ENCODE measurements at regions not wholly inside any gene's neighbourhood (a gene's known extent, or its start where the extent isn't known, plus 50 kb on each side); places are given as distances from the start of the nearest gene placed in this dataset.
"Not testable (repeated sequence)": the region's sequence is repeated elsewhere in the genome, so short reads cannot be mapped to it uniquely, and the experiment has no call there.

DNA sequence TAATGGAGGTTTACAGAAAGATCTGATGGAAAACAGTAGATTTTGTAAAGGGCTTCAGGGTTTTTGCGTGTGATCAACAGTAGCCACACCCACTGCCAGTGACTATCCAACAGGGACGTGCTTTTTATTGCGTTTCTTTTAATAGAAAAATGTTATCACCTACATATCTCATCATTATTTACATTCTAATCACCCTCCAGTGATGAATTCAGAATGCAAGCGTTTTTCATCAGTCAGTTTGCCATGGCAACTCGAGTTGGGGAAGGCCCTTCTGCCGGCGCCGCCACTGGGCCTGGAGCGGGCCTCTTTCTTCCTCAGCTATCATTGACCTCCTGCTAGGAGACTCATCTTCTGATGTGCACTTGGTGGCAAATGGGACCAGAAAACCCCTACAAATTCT lies 90.3 kb upstream of the TMTC4 start:
- no peak overlapping the region for H3K27ac ChIP-seq (ENCODE audit: extremely low read depth, low read depth, low read length)
- H3K9me3 ChIP-seq (replicated peaks; ENCODE audit: control insufficient read depth, insufficient read depth, low read depth, low read length) = no peaks in the 10 kb centered on the region
- H3K4me1 ChIP-seq (replicated peaks in 1 of 2; ENCODE audit: control insufficient read depth in 2 of 2, insufficient read depth in 2 of 2, low read length in 2 of 2) = no peaks in the 10 kb centered on the region
- H3K9ac ChIP-seq (ENCODE audit: insufficient read depth in 1 of 2, low read depth in 2 of 2, low read length in 2 of 2) = no peak overlapping the region
- no peaks in the 10 kb centered on the region for H3K79me2 ChIP-seq (ENCODE audit: control insufficient read depth, insufficient read depth, low read length)
- TF ChIP-seq RBM39 (optimal IDR thresholded peaks at IDR 0.05; ENCODE audit: low read depth, low read length) (no peak), ESRRA (IDR thresholded peaks at IDR 0.05; ENCODE audit: borderline replicate concordance, low read depth) (no peak), GABPB2 (CRISPR knock-in tag; conservative IDR thresholded peaks at IDR 0.05) (no peak), STAT5B (CRISPR knock-in tag; IDR thresholded peaks at IDR 0.05) (no peak), SRSF7 (optimal IDR thresholded peaks at IDR 0.05; ENCODE audit: low read depth, low read length) (no peak), MCM7 (IDR thresholded peaks at IDR 0.05) (no peak), CBFB (CRISPR knock-in tag; IDR thresholded peaks at IDR 0.05) (no peak), SOX6 (IDR thresholded peaks at IDR 0.05) (no peak), HNRNPL (IDR thresholded peaks at IDR 0.05; ENCODE audit: low read depth, low read length) (no peak), YBX1 (IDR thresholded peaks at IDR 0.05) (no peak)
- ChIA-PET CTCF (ENCODE audit: low intra/inter-chr PET ratio) (no interaction called here), POLR2A (no interaction called here)
- no peak overlapping the region for H3K4me2 ChIP-seq (ENCODE audit: insufficient read depth, low read length)
- H3K9me1 ChIP-seq (ENCODE audit: control insufficient read depth, insufficient read depth, low read length) = no peaks in the 10 kb centered on the region
- DNase-seq (ENCODE audit: extremely low read depth in 1 of 4, low spot score in 3 of 4) (no peak), FAIRE-seq (no peak), ATAC-seq (no peak)
- intact Hi-C loops (cut with micrococcal nuclease) = no loop called here
- H3K36me3 ChIP-seq (ENCODE audit: control insufficient read depth, insufficient read depth, low read length) = no peaks in the 10 kb centered on the region
- BruUV-seq (replicated peaks) = no TSS peak
- no peak overlapping the region for H3K4me3 ChIP-seq
- H3K27me3 ChIP-seq (ENCODE audit: control insufficient read depth in 2 of 2, insufficient read depth in 2 of 2, low read length in 2 of 2) = no peaks in the 10 kb centered on the region; a peak in 1 of 5 replicates
- in situ Hi-C loops (cut with MboI) = no loop called here
- H2AFZ ChIP-seq (ENCODE audit: low read depth, low read length) = no peak overlapping the region
- no peaks in the 10 kb centered on the region for H4K20me1 ChIP-seq (replicated peaks; ENCODE audit: control insufficient read depth, insufficient read depth, low read length)
- 1% methylated on average over 8 of the region's 9 CpGs for WGBS (ENCODE audit: insufficient coverage, low coverage, missing lambda C conversion rate)

DNA sequence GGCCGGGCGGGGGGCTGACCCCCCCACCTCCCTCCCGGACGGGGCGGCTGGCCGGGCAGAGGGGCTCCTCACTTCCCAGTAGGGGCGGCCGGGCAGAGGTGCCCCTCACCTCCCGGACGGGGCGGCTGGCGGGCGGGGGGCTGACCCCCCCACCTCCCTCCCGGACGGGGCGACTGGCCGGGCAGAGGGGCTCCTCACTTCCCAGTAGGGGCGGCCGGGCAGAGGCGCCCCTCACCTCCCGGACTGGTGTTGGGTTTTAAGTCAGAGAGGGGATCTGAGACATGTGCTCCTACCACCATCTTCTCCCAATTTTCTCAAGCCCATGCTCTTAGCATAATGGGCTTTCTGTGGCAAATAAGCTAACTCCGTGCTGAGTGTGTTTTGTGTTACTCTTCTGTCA lies 87.5 kb upstream of the TMTC4 start:
- in situ Hi-C loops (cut with MboI); H3K4me2 ChIP-seq (ENCODE audit: insufficient read depth, low read length); POLR2A ChIA-PET; H3K9ac ChIP-seq (ENCODE audit: insufficient read depth in 1 of 2, low read depth in 2 of 2, low read length in 2 of 2); H3K9me3 ChIP-seq (replicated peaks; ENCODE audit: control insufficient read depth, insufficient read depth, low read depth, low read length); H3K4me1 ChIP-seq (replicated peaks in 1 of 2; ENCODE audit: control insufficient read depth in 2 of 2, insufficient read depth in 2 of 2, low read length in 2 of 2); H3K4me3 ChIP-seq; H3K36me3 ChIP-seq (ENCODE audit: control insufficient read depth, insufficient read depth, low read length); intact Hi-C loops (cut with micrococcal nuclease); DNase-seq (ENCODE audit: extremely low read depth in 1 of 4, low spot score in 3 of 4); CTCF ChIA-PET (ENCODE audit: low intra/inter-chr PET ratio); H3K9me1 ChIP-seq (ENCODE audit: control insufficient read depth, insufficient read depth, low read length); ATAC-seq; H2AFZ ChIP-seq (ENCODE audit: low read depth, low read length); H4K20me1 ChIP-seq (replicated peaks; ENCODE audit: control insufficient read depth, insufficient read depth, low read length); FAIRE-seq; H3K79me2 ChIP-seq (ENCODE audit: control insufficient read depth, insufficient read depth, low read length); H3K27ac ChIP-seq (ENCODE audit: extremely low read depth, low read depth, low read length); BruUV-seq (replicated peaks); H3K27me3 ChIP-seq (ENCODE audit: control insufficient read depth in 2 of 2, insufficient read depth in 2 of 2, low read length in 2 of 2): not testable (repeated sequence)
- 8% methylated on average over 1 of the region's 22 CpGs for WGBS (ENCODE audit: insufficient coverage, low coverage, missing lambda C conversion rate)
